Activated CD4-positive, alpha-beta T cell treated with anti-CD3 and anti-CD28 coated beads, Interleukin-2, amount 50 U/mL, for 1 hour (primary cell): ENCODE measurements at regions not wholly inside any gene's neighbourhood (a gene's known extent, or its start where the extent isn't known, plus 50 kb on each side); places are given as distances from the start of the nearest gene placed in this dataset.
"Not testable (repeated sequence)": the region's sequence is repeated elsewhere in the genome, so short reads cannot be mapped to it uniquely, and the experiment has no call there.

Source experiments
- DNase-seq: peaks from one replicate; pipeline ENCODE4 v3.0.0-alpha.2; 2020

DNA sequence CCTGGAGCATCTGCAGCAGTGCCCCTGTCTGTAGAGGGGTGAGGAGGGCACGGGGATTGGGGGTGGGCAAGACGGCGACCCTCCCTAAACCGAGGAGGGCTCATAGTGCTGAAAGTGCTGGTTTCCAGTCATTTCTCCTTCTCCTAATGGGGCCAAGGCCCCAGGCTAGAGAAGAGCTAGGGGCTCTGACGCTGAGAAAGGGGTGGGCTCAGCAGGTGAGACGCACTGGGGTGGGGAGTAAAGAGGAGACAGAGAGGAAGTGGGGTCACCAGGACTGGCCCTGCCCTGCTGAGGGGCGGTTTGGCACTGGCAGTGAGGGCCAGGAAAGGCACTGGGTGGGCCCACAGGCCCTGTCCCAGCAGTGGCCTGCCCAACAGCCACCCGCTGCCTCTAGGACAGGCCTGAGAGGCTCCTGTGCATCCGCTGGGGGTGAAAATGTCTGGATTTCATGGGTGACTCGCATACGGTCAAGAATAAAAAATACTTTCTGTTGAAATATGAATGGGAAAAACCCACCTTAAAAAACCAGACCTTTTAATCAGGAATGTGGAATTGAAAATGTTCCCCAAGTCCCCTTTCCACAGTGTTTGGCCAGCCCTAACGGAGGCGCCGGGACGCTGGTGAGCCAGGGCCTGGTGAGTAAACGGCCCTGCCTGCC, 122.4 kb upstream of the SMURF2 start:
- no peak for DNase-seq

DNA sequence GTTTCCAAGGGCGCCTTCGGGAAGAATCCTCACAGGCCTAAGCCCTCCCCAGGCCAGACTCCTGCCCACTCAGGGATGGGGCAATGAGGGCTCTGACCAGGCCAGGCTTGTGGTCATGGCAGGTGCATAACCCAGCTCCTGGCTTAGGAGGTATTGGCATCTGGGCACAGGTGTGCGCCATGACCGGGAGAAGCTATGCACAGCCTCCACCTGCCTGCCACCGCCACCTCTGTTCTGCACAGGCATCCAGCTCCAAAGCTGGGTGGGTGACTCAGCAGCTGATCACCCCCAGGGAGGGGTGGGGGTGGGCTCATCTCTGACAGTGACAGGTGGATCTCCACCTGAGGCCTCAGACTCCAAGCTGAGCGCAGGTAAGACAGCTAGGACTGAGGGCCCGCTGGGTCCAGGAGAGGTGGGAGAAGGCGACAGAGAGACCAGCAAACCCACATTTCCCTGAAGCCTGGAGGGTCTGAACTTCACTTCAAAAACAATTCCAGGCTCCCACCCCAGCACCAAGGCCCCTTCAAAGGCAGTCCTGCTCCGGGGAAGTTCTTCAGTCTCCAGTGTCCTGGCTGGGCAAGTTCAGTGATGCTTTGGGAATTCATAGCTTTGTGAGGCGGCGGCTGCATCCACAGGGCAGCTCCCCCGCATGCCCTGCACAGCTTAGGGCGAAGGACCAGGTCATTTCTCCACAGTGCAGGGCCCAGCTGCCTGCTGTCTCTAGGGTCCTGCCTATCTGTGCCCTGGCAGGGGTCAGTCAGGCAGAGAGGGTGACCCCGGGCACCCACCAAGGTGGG, 121.6 kb upstream of the SMURF2 start:
- no peak for DNase-seq

DNA sequence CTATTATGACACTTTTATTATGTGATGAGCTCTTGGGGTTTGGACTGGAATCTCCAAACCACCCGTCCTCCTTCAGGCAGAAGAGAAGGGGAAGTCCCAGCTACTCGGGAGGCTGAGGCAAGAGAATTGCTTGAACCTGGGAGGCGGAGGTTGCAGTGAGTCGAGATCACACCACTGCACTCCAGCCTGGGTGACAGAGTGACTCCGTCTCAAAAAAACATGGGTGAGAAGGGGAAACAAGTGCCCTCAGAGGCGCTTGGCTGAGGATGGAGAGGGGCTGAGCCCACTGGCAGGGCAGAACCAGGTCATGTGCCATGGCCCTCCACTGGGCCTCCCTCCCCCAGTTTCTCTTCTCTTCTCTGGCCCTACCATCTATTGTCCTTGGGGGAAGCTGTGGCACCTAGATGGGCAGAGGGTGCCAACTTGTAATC, 120.9 kb upstream of the SMURF2 start:
- no peak for DNase-seq

DNA sequence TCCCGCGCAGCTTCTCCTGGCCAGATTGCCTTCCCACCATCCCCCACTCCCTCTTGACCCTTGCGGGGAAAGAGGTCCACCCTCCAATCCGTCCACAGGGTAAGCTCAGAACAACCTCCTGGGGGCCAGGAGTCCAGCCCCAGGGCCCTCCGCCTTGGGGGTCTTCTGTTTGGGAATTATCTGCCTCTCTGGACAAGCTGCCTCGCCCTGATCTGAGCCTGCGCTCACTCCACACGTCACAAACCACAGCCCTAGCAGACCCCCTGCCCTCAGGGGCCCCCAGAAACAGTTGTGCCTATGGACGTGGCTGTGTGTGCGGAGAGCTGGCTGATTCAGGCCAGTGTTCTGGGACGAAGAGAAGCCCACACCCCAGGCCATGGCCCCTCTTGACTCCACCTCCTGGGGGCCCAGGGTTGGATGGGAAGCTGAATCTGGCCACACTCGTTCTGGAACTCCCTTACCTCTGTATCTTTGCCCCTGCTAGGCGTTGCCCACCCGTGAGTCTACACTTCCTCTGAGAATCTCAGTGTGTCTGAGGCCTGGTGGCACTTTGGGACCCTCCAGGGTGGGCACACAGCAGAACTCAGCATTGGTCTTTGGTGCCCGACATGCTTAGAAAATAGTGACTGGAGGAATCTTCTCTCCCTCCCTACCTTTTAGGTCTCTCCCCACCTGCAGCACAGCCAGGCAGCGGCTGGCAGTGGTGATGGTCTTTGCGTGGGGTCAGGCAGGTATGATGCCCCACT, 119.9 kb upstream of the SMURF2 start:
- DNase-seq: no peak

DNA sequence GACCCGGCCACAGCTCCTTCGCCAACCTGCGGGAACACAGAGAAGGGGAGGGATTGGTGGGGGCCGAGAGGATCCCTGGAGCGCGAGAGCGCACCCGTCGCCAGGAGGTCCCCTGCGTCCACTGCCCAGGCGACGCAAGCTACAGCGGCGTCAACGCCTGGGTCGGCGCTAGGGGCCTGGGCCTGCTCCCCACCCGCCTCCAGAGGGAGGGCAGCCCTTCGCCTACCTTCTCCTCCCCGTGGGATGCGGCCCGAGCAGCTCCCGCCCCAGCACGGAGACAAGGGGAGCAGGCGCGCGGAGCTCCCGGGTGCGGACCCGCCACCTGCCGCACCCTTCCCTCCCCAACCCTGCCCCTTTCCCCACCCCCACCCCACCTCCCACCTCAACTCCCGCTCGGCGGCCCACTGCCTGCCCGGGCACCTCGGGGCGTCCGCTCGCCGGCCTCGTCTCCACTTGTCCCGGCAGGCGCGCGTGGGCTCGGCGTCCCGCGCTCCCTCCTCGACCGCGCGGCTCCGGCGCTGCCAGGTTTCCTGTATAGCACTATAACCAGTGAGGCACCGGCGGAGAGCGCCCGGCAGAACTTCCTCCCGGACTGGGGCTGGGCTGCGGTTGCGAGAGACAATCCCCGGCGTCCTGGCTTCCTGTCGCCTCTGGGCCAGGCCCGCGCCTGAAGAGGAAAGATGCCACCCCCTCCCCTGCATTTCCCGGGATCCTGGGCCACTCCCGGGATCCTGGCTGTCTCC, 119.1 kb upstream of the SMURF2 start:
- peak; percentile 47 for DNase-seq

DNA sequence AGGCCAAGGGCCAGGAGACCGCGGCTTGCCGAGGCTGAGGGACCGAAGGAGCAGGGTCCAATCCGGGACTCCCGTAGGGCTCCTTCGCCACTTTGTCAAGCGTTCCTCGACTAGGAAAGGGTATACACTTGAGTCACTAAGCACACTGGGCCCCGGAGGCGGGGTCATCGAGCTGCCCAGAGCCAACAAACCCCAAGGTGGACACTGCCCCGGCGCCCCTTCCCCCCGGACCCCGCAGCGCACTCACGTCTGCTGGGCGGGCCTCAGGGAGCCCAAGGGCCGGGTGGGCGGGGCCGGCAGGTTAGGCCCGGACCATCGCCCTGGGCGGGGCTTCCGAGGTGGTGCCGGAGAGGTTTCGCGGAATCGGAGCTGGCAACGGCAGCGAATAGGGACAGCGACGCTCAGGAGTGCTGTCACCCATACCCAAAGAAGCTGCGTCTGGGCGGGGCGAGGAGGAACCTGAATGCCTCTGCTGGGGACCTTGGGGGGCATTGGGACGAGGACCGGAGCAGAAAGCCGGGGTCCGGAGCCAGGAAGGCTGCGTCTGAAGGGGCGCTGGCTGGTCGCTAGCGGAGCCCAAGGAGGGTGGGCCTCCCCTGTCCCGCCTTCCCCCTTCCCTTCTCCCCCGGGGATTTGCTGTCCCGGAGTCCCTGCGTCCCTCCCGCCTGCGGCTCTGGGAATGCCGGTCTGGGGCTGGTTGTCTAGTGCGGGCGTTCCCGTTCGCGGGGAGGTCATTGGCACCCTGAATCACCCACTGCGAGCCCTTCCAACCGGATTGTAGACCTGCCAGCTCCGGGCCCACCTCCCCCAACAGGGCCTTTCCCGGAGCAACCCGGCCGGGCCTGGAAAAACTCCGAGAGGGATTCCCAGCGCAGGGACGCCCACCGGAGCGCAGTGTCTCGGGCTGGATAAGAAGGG, 118.2 kb upstream of the SMURF2 start:
- DNase-seq: peak; percentile 80

DNA sequence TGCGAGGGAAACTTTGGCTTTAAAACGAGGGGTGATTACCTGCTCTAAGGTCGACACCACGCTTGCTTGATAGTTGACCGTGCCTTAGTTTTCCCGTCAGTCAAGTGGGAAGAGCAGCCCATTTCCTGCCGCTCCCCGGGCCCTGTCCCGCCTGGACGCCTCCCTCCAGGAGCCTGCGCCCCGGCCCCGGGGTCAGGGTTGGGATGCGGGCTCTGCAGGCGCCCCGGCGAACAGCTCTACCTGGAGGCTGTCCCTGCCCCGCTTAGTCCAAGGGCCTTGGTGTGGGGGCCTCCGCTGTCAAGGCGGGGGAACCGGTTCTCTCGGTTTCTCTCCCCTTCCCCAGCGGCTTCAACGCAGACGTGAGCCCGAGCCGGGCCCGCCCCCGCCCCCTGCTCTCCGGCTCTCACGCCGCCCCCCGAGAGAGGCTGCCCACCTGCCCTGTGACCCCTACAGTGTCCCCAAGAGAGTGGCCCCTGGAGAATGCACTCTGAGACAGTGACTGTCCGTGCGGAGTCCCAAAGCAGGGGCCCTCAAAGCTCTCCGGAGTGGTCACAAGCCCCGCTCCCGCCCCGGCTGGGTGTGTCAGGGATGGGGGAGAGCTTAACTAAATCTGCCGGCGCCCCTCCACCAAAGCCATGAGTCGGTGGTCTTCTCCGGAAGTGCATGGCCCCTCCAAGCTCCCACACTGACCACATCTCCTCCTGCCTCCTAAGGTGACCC, 117.4 kb upstream of the SMURF2 start:
- no peak for DNase-seq

DNA sequence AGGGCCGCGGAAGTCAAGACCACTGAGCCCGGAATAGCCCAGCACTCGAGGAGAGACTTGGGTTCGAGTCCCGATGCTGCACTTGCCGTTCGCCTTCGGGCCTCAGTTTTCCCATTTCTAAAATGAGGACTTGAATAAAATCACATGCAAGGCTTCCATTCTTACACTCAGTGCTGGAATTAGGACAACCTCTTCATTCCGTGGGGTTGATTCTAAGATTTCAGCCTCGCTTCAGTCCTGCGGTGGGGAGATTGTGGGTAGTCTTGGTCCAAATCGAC, 116.9 kb upstream of the SMURF2 start:
- not testable (repeated sequence) for DNase-seq

DNA sequence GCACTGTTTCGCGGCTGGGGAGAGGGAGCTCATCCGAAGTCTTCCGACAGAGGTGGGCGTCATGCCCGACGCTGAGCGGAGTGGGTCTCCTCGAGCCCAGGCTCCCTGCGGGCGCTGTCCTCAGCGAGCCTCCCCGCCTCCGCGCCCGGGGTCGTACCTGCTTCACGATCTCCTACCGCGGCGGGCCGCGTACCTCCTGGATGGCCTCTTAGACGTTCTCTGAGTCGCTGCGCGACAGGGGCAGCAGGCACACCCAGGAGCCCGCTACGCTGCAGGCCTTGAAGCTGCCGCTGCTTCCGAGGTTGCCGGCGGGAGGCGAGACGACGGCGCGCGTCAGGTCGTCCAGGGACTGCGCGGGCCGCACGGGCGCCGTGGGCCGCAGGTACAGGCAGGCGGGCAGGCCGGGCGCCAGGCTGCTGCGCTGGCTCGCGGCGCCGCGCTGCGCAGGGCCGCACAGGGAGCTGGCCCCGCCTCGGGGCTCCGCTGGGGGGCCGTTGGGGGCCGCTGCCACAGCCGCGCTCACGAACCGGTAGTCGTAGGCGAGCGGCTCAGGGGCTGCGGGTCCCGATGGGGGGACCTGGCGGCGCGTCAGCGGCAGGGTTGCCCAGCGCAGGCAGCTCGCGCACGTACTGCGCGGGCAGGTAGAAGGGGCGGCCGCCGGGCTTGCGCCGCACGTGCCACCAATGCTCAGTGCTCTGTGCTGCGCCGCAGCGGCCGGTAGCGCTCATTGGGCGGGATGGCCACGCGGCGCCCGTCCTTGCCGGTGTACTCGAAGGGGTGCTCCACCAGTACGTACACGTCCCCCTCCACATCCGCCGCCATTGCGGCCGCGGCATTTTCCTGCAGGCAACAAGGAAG, 116.4 kb upstream of the SMURF2 start:
- no peak for DNase-seq

DNA sequence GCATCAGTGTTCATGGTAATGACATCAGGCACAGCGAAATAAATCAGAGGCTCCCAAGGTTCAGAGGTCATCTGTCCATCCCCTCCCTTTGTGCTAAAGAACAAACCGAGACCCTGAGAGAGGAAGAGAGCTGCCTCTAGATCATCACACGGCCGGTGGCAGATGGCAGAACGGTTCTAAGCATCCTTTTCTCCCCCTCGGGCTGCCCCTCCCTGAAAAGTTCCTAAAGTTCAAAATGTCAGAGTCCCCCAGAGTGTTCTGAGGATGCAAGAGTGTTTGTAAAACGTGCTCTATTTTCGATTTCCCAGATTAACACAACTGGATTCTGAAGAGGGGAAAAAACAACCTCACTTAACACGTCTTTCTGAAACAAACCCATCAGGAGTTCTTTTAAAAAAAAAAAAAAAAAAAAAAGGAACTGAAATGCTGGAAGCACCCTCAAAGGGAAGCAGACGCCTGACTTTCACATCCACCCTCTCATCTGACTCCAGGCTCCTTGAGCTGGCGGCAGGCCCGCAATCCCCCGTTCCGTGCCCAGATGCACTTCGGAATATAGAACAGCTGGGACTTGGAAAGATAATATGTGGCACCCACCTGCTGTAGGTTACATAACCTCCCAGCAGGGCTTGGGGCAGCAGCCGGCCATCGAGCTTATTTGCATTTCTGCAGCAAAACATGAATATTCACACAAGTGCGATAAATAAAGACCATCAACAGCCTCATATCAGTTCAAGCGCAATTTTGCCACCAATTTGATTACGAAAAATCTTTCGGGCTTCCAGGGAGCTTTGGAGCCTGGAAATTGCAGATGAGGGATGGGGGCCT, 115.5 kb upstream of the SMURF2 start:
- DNase-seq: no peak

DNA sequence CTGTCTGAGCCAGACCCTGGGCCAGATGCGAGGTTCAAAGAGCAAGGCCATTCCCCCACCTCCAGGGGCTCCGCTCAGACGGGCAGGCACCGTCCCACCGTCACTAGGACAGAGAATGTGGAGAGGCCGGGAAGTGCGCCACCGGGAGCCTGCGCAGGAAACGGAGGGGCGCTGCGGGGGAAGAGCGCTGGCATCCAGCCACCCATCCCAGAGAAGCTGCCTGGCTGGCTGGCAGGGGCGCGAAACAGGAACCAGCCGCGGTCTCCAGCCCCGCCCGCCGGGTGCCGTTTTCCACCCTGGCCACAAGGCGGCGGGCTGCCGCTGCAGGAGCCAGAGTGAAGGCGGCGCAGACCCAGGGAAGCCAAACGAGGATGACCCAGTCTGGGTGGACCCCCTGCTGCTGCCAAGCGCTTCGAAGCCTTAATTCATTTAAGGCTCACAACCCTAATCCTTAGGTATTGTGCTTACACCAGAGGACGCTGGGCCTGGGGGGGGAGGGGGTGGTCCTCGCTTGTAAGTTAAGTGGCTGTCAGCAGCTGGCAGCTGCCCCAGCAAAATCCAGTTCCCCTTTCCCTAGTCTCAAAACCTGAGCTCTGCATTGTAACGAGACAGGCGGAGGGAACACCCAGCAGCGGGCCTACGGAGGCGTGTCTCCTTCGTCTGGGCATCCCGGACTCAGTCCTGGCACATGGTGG, 114.8 kb upstream of the SMURF2 start:
- DNase-seq: peak; percentile 66

DNA sequence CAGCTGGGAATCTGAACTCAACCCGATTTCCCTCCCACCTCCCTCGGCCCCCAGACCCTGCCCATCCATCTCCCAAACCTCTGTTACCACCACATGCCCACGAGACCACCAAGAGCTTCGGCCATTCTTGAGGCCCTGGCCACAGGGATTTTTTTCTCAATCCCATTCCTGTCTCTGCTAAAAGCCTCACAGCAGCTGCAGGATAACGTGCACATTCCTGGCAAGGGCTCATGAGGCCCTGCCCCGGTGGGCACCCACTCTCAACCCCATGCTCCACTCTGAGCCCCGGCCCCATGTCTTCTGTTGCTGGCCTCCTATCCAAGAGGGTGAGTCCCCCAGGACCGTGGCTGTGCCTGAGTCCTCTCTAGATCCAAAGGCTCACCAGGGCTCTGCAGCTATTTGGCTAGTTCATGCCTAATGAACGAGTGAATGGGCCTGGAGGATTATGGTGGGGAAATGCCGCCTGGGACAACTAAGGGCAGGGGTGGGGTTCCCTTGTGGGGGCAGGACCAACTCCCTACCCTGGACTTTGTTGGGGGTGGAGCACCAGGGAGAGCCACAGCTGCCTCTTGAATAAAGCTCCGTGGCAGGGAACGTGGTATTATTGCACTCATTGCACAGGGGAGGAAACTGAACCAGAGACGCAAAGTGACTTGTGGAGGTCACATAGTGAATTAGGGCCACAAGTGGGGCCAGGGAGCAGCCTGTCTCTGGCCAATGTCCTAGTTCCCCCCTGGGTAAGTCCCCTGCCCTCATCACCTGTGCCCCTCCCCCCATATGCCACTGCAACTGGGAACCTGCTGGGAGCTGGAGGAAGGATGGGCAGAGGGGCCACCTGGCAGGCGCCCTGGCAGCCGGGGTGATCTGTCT, 113.8 kb upstream of the SMURF2 start:
- DNase-seq: no peak

DNA sequence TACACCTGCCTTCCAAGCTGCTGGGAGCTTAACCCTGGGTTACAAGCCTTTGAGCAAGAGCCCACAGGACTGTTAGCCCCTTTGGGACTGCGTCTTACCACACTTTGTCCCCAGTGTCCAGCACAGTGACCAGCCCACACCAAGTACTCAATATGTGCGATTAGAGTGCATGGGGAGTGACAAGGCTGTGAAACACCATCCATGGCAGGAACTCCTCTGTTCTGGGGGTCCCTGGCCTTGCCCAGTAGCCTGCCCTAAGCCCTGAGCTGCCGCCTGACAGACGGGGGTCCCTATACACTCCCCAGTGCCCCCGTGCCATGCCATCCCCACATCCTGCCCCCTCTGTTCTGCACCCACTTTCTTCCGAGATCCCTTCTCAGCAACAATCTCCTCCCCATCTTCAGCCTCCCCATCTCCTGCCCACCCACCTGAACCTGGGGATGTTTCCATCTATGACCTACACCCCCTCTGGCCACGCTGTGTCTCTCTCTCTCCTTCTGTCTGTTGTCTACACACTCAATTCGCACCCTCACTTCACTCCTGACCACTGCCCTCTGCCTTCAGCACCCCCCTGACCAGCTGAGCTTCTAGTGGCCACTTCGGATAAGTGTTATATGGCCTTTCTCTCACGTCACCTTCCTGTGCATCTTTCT, 112.9 kb upstream of the SMURF2 start:
- DNase-seq: no peak

DNA sequence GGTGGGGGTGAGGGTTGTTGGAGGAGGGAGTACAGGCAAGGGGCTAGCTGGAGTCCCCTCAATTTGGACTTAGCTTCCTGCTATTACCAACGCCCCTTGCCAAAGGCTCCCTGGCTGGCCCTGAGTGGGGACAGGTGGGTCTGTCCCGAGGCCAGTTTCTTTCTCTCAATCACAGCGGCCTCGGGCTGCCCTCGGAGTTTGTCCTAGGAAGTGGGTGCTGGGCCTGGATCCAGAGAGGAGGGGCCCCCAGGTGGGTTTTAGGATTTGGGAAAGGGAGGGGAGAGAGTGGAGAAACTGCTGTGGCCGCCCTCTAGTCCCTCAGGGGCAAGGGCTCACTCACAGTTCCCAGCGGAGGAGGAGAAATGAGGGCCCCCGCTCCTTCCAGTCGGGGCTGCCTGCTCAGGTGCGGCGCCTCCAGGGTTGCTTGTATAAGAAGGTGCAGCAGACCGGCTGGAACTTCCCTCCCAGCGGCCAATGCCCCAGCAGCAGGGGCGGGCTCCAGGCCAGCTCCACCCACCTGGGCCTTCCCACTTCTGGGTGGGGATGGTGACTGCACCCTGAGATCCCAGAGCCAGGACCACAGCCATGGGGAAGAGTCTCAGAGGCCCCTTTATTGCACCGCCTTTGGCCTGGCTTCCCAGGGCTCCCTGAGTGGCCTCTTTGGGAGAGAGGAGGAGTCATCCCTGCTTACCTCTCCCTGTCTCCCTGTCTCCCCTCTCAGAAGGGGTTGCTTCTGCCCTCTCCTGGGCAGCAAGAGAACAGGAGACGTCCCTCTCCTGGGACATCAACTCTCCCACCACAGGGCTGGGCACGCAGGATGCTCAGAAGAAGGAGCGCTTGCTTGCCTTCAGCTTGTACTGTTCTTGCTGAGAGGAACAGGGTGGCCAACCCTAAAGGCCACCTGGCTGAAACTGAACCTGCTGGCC, 112.0 kb upstream of the SMURF2 start:
- no peak for DNase-seq

DNA sequence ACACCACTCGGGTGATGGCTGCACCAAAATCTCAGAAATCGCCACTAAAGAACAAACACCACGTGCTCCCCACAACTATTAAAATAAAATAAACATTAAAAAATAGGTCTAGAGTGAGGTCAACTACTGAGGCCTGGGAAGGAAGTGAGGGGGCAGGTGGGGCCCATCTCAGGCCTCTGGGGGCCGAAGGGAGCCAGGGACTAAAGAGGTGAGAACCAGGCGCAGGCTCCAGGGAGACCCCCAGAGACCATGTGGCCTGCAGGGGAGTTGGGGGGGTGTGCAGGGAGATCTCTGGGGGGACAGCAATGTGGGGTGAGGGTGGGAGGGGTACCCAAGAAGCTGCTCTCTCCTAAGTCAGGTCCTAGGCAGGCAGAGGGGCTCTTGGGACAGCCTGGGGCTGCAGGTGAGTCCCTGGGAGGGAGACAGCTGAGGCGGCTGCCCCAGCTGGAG, 111.3 kb upstream of the SMURF2 start:
- DNase-seq: no peak

DNA sequence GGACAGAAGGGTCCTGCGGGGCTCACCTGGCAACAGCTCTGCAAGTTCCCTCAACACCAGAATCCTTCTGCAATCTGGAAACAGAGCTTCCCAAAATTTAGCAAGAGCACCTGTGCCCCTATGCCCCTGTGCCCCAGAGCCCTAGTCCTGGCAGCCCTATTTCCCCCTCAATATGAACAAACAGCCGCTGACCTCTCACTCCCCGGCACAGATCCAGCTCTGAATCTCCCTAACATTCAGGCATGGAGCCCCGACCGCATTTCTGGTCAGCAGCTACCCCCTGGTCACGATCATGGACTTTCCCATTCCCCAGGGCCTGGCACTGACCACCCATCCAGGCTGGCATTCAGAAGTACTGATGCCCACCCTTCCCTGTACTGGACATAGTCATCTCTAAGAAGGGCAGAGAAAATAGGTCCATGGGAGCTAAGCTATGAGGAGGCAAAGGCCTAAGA, 110.8 kb upstream of the SMURF2 start:
- DNase-seq: no peak
